ENCODE measurements at regions not wholly inside any gene's neighbourhood (a gene's known extent, or its start where the extent isn't known, plus 50 kb on each side); places are given as distances from the start of the nearest gene placed in this dataset.

DNA sequence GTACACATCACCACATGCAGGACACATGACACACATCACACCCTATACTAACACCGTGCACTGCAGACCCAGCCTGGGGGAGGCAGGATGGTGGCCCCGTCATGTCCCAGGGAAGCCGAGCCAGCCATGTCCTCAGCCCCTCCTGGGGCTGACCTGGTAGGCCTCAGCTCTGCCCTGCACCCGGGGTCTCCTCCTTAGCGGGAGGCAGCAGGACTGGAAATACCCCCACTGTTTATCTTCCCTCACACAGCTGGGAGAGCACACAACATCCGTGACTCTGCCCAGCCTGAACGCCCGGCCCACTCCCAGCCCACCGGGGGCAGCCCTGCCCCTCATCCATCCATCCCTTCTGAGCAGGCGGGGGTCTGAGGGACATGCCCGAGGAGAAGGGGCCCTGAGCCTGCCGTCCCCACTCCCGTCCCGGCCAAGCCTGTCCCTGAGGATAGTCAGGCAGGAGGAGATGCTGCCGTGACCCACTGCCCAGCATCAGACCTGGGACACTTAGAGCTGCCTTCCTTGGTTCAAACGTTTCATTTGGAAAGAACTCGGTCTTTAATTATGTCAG lies 945.0 kb downstream of the BRD1 start:
- no peak for TF ChIP-seq GATA2 (IDR thresholded peaks at IDR 0.05; ENCODE audit: low read depth, low read length)
- no peak for TF ChIP-seq GATA3 (IDR thresholded peaks at IDR 0.05; ENCODE audit: low read depth, low read length)

DNA sequence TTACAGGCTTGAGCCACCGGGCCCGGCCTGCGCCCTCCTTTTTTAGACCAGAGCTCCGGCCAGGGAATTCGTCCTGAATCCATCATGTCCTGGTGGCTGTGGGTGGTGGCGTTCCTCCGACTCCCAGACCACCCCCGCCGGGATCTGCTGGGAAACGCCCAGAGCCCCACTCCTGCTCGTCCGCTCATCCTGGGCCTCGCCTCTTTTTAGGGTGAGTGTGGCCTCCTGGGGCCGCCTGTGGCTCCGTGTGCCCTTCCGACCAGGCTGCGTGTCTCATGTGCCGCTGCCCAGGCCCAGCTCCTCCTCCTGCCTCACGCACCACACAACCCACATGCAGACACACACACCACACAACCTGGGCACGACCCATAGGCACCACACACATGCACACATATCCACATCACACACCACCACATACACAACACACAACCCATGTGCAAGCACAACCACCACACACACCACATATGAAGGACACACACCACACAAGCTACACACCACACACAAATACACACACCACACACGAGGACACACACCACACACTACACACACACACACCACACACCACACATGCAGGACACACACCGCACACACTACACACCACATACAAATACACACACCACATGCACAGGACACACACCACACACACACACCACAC lies 946.2 kb downstream of the BRD1 start:
- no peak for TF ChIP-seq GATA2 (IDR thresholded peaks at IDR 0.05; ENCODE audit: low read depth, low read length)
- no peak for TF ChIP-seq GATA3 (IDR thresholded peaks at IDR 0.05; ENCODE audit: low read depth, low read length)

DNA sequence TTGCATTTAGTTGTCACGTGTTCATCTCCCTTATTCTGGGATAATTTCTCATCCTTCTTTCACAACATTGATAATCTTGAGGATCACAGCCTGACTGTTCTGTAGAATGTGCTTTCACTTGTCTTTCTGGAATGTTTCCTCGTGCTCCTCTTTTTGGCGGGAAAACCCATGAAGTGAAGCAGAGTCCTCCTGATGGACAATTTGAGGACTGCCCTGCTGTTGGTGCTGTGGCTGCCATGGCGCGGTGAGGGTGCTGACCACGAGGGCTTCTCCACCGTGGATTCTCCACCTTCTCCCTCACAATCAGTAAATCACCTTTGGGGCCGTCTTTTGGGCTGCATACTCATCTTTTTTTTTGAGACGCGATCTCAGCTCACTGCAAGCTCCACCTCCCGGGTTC lies 946.9 kb downstream of the BRD1 start:
- TF ChIP-seq GATA2 (IDR thresholded peaks at IDR 0.05; ENCODE audit: low read depth, low read length) (no peak), GATA3 (IDR thresholded peaks at IDR 0.05; ENCODE audit: low read depth, low read length) (no peak)

DNA sequence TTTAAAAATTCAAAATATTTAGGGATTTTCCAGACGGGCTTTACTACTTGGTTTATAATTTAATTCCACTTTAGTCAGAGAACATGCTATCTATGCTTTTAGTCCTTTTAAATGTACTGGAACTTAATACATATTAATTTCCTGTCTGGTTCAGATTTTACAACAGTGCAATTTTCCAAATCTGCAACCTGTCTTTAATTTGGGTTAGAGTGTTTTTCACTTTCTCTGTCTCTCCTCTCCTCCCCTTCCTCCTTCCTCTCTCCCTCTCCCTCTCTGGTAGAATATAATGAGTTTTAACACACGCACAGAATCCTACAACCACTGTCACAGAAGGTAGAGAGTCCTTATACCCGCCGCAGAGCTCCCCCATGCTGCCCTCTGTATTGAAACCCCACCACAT lies 950.7 kb downstream of the BRD1 start:
- no peak for TF ChIP-seq GATA3 (IDR thresholded peaks at IDR 0.05; ENCODE audit: low read depth, low read length)
- no peak for TF ChIP-seq GATA2 (IDR thresholded peaks at IDR 0.05; ENCODE audit: low read depth, low read length)

DNA sequence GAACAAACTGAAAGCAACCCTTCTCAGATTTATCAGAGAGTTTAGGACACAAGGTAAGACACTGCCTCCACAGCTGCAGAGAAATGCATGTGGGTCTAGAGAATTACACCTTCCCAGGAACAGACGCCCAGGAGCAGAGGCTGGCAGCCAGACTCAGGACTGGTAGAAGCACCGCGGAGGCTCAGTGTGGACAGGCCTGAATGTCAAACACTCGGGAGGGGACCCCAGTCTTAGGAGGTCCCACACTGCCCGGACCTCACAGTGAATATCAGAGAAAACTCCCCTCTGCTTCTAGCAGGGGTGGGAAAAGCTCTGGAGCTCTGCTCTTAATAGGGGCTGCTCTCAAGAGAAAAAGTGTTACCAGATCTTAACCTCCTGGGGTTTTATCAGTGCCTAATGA lies 952.7 kb downstream of the BRD1 start:
- TF ChIP-seq GATA3 (IDR thresholded peaks at IDR 0.05; ENCODE audit: low read depth, low read length) (no peak), GATA2 (IDR thresholded peaks at IDR 0.05; ENCODE audit: low read depth, low read length) (no peak)

DNA sequence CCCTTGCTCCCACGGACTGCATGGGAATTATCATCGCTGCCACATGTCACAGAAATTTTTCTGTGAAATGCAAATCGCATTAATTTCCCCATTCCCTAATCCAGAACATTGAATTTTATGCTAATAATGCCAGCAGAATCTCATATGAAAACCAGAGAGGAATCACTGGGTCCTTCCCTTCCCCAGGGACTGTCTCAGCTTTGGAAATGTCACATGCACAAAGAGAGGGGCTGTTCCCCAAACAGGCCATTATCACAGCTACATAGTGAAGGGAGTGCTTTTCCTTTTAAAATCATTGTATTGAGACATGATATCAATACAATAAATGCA lies 954.5 kb downstream of the BRD1 start:
- TF ChIP-seq GATA2 (IDR thresholded peaks at IDR 0.05; ENCODE audit: low read depth, low read length) (no peak), GATA3 (IDR thresholded peaks at IDR 0.05; ENCODE audit: low read depth, low read length) (no peak)

DNA sequence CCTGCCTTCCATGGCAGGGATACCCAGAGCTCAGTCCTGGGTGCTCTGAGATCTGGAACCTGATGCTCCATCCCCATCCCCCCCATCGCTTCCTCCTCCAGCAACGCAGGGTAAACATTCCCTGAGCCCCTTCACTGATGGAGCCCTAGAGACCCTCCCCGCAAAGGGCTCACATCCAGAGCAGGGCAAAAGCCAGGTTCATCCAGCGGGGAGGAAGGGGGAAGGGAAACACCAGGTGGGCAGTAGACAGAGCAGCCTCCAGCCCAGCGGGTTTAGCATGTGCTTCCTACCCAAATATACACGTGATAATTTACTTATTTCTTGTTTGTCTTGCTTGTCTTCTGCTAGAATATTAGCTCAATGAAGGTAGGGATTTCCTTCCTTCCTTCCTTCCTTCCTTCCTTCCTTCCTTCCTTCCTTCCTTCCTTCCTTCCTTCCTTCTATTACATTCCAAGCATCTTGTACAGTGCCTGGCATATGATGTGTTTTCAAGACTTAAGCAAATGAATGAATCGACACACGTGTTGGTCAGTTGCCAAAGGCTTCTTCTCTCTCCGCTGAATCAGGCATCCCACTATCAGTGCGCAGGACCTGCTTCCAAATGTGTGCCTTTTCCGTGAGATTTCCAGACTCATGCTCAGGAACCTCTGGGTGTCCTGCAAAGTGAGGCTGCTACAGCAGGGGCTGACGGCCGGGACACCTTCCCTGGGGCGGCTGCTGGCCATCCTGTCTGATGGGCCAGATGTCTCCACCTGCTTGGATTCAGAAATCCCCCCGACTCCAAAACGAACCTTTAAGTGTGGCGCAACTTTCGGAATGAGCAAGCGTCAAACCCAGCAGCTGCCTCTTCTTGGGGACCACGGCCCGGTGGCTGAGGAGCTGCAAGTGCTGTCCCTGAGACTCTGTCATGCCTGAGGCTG lies 955.1 kb downstream of the BRD1 start:
- TF ChIP-seq GATA3 (IDR thresholded peaks at IDR 0.05; ENCODE audit: low read depth, low read length), result no peak
- no peak for TF ChIP-seq GATA2 (IDR thresholded peaks at IDR 0.05; ENCODE audit: low read depth, low read length)

DNA sequence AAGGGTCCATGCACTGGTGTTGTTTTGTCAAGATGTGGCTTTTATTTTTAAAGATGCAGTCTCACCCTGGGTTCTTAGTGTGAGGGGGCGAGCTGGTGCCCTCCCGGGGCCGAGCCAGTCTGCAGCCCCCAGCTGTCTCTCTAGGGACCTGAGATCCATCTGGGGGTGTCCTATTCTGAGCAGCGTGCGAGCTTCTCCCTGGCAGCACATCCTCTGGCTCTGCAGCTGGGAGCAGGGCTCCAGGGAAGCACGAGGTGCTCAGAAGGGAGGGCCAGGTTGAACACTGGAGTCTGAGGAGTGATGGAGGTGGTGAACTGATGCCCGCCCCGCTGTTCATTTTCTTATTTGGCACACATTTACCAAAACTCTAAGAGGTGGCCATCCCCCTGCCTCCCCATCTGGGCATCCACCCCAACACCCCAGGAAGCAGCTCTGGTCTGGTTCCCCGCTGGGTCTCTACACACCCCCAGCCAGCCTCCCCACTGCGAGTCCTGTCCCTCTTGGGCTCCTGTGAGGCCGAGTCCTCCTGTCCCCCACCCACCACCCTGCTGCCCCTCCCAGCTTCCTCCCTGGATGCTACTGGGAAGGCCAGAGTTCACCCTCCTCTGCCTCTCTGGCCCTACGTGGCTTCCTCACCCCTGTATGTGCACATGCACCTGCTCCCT lies 956.4 kb downstream of the BRD1 start:
- TF ChIP-seq GATA3 (IDR thresholded peaks at IDR 0.05; ENCODE audit: low read depth, low read length) (no peak), GATA2 (IDR thresholded peaks at IDR 0.05; ENCODE audit: low read depth, low read length) (no peak)

DNA sequence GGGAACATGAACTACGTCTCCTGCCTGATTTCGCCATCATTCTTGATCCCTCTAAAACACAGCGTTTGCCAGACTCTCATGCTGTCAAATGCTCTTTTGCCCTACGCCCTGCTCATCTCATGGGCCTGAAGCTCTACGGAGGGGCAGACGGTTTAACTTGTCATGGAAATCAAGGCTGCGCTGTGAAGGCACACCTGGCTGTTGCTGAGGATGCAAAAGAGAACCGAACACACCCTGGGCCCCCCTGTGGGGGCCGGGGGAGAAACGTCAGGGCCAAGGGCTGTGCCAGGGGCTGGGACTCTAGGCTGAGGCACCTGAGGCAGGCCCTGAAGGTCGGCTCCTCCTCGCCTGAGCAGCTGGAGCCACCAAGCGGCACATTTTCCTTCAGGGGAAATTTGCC lies 957.2 kb downstream of the BRD1 start:
- TF ChIP-seq GATA2 (IDR thresholded peaks at IDR 0.05; ENCODE audit: low read depth, low read length), result no peak
- TF ChIP-seq GATA3 (IDR thresholded peaks at IDR 0.05; ENCODE audit: low read depth, low read length), result no peak

DNA sequence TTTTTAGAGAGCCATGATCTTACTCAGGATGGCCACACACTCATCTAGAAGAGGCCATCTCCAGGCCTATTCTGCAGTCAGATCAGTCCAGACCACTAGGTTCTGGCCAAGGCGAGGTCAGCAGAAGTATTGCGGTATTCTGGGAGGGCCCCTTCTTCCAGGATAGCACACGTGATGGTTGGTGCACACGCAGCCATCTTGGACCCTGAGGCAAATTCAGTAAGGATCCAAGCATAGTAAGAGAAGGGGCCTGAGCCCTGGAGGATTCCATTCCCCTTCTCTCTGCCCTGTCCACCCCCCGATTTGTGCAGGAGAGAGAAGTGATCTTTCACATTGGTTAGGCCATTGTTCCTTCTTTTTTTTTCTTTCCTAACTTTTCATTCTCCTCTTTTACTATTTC lies 957.9 kb downstream of the BRD1 start:
- no peak for TF ChIP-seq GATA2 (IDR thresholded peaks at IDR 0.05; ENCODE audit: low read depth, low read length)
- TF ChIP-seq GATA3 (IDR thresholded peaks at IDR 0.05; ENCODE audit: low read depth, low read length), result no peak

DNA sequence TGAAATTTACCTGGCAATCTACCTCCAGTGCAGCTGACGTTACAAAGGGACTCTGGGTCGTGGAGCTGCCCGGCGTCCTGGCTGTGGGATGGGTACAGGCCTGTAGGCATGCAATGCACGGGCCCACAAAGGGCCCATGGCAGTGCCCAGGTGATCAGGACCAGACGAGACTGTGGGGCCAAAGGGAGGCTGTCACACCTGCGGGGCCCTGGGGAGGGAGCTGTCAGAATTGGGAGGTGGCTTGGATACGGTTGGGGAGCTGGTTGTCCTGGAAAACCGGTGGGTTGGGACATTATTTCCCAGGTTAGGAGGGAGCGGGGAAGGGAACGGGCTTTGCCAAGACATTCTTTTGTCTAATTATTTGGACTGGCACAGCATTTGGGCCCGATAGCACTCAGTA lies 958.5 kb downstream of the BRD1 start:
- TF ChIP-seq GATA3 (IDR thresholded peaks at IDR 0.05; ENCODE audit: low read depth, low read length) (no peak), GATA2 (IDR thresholded peaks at IDR 0.05; ENCODE audit: low read depth, low read length) (no peak)

DNA sequence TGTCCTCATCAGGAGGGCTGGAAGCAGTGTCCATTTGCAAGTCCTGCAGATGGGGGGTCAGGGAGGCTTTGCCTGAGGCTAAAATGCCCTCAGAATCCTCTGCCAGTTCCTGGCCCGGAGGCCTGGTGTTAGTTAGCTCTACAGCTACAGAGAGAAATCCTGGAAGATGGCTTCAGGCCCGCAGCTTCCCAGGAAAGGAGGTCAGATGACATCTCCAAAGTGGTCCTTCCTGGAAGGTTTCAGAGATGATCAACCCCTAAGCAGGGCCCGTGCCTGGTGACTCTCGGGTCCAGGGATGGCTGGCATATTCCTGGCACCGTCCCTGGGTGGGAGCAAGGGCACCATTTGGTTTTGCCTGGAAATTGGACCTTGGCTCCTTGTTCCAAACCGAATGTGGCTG lies 959.1 kb downstream of the BRD1 start:
- TF ChIP-seq GATA2 (IDR thresholded peaks at IDR 0.05; ENCODE audit: low read depth, low read length) (no peak), GATA3 (IDR thresholded peaks at IDR 0.05; ENCODE audit: low read depth, low read length) (no peak)

DNA sequence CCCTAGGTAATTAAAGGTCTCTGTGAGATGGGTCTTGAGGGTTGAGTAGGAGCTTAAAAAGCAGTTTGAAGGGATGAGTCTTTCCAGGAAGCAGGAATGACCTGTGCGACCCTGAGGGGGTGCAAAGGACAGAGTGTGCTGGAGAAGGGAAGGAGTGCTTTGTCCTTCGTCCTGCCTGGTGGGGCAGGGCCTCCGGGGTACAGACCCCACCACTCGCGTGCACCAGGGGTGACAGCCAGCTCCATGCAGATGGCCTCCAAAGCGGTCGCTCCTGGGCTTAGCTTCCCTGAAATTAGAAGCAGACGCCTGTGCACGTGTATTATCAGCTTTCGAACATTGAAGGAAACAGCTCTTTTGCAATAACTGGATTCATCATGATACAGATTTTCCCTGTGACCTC lies 959.8 kb downstream of the BRD1 start:
- no peak for TF ChIP-seq GATA2 (IDR thresholded peaks at IDR 0.05; ENCODE audit: low read depth, low read length)
- TF ChIP-seq GATA3 (IDR thresholded peaks at IDR 0.05; ENCODE audit: low read depth, low read length), result no peak

DNA sequence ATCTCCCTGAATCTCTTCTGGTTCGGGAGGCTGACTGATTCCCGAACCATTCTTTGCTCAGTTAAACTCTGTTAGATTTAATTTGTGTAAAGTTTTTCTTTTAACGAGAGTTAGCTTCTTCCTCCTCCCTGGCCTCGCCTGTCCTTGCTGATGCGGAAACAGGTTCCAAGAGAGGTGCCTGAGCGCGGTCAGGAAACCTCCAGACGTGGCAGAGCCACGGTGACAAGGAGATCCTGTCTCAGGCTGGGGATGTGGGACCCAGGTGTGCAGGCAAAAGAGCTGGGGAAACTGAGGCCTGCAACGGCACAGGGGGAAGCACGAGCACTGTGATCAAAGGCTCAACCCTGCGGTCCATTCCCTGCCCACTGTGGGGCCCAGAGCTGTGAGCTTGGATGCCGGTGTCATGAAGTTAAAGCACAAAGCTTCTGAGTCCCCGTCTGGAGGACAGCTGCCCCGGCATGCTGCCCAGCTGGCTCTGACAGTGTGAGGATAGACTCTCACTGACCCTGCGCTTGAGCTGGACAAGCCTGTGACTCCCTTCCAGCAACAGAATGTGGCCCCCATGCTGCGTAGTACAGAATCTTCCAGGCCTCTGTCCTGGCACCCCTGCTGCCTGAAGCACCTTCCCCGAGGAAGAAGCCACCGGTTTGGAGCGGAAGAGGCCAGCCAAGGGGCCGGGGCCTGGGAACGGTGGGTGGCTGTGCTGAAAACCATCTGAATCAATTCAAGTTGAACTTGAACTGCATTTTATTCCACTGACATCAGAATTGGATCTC lies 960.6 kb downstream of the BRD1 start:
- TF ChIP-seq GATA3 (IDR thresholded peaks at IDR 0.05; ENCODE audit: low read depth, low read length) (no peak), GATA2 (IDR thresholded peaks at IDR 0.05; ENCODE audit: low read depth, low read length) (no peak)
